ENCODE measurements at regions not wholly inside any gene's neighbourhood (a gene's known extent, or its start where the extent isn't known, plus 50 kb on each side); places are given as distances from the start of the nearest gene placed in this dataset.

DNA sequence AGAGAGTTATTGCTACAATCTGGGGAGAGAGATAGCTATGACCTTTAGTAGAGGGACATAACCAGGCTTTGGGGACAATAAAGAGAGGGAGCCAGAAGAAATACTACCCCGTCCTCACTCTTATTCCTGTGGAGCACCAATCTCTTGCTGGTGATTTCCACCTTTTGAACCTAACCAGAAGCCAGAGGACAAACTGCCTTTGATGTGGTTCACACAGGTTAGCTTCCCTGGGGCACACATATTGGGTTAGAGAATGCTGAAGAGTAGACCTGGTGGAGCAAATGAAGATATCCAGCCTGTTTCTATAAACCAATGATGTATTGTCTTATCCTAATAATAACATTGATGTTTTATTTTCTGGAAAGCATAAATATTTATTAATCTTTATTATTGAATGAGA is 399.3 kb downstream of the HTR7 start:
- no peak for DNase-seq (ENCODE audit: low read depth, low spot score)

GRCh38 chr10:90461437-90462155 is 396.2 kb downstream of the HTR7 start:
- no peak for DNase-seq (ENCODE audit: low read depth, low spot score)

DNA sequence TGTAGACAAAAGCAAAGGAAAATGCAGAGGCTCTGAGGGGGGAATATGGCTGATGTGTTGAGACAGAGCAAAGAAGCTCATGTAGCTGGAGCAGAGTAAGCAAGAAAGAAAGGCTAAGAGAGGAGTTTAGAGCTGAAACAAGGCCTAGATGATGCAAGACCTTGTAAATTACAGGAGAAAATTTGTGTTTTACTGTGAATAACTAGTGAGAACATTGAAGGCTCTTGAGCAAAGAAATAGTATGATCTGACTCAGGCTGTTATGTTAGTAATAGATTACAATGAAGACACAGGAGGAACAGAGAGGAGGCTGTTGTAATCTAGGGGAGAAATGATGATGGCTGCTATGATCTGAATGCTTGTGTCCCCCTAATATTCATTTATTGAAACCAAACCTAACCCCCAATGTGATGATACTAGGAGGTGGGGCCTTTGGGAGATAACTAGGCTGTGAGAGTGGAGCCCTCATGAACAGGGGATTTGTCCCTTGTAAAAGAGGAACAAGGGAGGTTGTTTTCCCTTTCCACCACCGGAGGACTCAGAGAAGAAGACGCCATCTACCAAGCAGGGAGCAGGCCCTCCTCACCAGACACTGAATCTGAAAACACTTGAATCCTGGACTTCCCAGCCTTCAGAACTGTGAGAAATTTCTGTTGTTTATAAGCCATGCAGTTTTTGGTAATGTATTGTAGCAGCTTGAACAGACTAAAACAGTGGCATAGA is 394.9 kb downstream of the HTR7 start:
- no peak for DNase-seq (ENCODE audit: low read depth, low spot score)

- no peak for DNase-seq (ENCODE audit: low read depth, low spot score)
Observed at GRCh38 chr10:90464329-90464728, 393.5 kb downstream of the HTR7 start.

DNA sequence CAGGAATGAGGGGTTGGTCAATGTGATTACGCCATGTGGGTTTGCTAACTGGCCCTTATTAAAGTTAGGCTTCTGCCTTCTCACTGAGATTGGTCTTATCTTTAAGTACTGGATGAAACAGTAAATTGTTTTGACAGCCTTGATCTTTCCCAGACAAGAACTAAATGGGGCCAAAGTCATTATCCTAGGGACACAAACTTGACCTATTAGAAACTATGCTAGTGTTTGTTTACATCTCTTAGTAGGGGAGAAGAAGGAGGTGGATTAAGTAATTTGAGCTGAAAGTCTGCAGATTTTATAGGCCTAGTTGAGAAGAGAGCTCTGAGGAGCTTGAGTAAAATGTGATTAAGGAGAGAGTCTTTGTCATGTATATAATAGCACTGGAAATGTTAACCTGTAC is 386.9 kb downstream of the HTR7 start:
- no peak for DNase-seq (ENCODE audit: low read depth, low spot score)

- no peak for DNase-seq (ENCODE audit: low read depth, low spot score)
Observed at GRCh38 chr10:90480466-90480865, 377.4 kb downstream of the HTR7 start.

DNA sequence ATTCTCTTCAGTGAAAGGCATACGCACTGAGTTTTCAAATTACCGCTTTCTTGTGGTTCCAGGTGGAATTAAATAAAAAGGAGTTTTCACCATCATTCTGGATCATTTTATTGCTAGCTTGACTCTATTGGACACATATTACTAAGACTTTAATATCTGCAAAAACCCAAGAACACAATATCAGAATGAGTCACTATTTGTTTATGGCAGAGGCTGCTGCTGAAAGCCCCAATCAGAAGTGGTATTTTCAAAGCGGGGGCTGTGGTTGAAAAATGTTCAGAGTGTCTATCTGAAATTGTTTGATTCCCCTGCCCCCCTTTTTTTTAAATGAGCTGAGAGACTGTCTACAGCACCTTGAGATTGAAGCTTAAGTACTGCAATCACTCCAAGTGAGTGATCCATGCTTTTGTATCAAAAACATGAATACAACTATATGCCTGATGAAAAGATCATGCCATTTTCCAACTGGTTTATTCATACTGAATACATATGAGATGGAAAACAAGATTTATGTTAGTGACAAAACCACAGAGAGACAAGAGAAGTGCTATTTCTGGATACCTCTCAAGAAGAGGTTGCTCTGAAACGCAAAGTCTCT is 376.4 kb downstream of the HTR7 start:
- no peak for DNase-seq (ENCODE audit: low read depth, low spot score)

GRCh38 chr10:90484518-90484917 is 373.3 kb downstream of the HTR7 start:
- DNase-seq (ENCODE audit: low read depth, low spot score) = peak; percentile 30

DNA sequence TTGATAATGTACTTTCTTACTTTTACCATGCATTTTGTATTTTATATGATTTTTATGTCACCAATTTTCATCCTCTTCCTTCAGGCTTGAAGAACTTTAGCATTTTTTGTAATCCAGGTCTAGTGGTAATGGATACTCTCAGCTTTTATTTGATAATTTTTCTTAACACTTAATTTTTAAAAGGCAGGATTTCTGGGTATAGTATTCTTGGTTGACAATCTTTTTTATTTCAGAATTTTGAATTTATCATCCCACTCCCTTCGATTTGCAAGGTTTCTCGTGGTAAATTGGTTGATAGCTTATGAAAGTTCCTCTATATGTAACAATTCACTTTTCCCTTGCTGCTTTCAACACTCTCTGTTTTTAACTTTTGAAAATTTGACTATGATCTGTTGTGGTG is 363.7 kb downstream of the HTR7 start:
- no peak for DNase-seq (ENCODE audit: low read depth, low spot score)

DNA sequence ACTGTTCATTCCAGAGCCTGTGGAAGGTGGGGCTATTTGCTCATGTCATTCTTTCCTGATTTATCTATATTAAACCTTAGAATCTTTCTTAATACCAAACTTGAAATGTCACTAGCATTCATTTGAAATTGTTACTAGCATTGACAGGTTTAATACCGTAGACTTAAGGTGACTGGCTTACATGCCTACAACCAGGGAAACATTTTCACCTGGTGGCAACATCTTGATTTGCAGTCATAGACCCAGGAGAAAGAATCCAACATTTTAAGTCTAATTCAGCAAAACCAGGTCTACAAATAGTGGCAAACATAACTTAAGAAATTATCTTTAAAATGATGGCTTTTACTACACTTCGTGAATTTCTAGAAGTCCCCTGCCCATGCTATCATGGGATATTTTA is 353.7 kb downstream of the HTR7 start:
- DNase-seq (ENCODE audit: low read depth, low spot score) = no peak

DNA sequence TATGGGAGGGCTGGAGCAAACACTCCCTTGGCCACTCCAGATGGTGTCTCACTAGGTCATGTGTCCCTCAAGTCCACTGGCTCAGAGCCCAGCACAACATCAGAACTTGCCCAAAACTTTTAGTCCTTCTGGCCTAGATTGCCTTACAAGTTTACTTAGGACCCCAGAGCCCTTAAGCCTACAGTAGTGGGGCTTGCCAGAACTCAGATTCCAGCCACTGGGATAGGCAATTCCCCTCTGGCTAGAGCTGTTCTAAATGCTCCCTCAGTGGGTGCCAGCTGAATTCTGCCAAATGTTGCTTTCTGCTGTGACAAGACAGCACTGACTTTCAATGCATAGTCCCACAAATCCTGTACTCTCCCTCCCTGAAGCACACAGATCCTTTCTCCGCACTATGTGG is 331.1 kb downstream of the HTR7 start:
- no peak for DNase-seq (ENCODE audit: low read depth, low spot score)

DNA sequence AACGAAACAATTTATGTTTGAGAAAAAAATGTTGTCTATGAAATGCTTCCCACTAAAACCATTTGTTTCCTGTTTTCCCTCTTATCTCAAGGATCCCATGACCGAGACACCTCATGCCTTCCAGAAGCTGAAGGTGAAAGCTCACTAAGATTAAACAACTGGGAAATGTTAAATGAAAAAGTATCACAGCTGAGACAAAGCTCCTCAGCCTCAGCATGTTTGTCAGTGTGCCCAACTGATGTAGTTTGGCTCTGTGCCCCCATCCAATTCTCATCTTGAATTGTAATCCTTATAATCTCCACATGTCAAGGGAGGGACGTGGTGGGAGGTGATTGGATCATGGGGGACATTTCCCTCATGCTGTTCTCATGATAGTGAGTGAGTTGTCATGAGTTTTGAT is 327.3 kb downstream of the HTR7 start:
- DNase-seq (ENCODE audit: low read depth, low spot score) = no peak

DNA sequence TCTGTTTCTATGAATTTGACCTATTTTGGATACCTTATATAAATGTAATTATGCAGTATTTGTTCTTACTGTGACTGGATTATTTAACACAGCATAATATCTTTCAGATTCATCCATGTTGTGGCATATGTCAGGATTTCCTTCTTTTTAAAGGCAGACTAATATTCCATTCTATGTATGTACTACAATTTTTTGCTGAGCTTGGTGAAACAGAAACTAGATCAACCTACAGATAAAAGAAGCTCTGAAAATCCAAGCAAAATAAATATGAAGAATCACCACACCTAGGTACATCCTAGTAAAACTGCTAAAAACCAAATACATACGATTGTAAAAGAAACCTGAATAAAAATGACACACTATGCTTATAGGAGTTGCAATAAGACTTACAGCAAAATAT is 300.5 kb downstream of the HTR7 start:
- DNase-seq (ENCODE audit: low read depth, low spot score) = no peak

- no peak for DNase-seq (ENCODE audit: low read depth, low spot score)
Observed at GRCh38 chr10:90560331-90560730, 297.5 kb downstream of the HTR7 start.

GRCh38 chr10:90561666-90562065 is 296.2 kb downstream of the HTR7 start:
- DNase-seq (ENCODE audit: low read depth, low spot score) = no peak

GRCh38 chr10:90571481-90572258 is 286.2 kb downstream of the HTR7 start:
- no peak for DNase-seq (ENCODE audit: low read depth, low spot score)

GRCh38 chr10:90575125-90575524 is 282.7 kb downstream of the HTR7 start:
- no peak for DNase-seq (ENCODE audit: low read depth, low spot score)

DNA sequence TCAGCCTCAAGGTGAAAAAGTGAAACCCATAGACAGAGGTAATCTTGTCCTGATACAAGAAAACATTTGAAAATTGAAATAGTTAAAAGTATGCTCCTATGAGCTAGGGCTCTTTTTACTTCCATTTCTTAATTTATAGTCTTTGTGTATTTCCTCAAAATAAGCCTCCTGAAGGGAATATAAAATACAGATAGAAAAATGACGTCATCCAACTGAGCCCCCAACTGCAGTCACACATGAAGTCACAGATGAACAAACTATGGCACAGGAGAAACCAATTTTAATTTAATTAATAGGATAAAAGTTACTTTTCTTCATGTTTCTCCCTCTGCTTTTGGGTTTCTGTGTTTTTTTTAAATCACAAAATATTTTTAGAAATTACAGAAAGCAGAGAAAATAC is 280.3 kb downstream of the HTR7 start:
- DNase-seq (ENCODE audit: low read depth, low spot score) = no peak

DNA sequence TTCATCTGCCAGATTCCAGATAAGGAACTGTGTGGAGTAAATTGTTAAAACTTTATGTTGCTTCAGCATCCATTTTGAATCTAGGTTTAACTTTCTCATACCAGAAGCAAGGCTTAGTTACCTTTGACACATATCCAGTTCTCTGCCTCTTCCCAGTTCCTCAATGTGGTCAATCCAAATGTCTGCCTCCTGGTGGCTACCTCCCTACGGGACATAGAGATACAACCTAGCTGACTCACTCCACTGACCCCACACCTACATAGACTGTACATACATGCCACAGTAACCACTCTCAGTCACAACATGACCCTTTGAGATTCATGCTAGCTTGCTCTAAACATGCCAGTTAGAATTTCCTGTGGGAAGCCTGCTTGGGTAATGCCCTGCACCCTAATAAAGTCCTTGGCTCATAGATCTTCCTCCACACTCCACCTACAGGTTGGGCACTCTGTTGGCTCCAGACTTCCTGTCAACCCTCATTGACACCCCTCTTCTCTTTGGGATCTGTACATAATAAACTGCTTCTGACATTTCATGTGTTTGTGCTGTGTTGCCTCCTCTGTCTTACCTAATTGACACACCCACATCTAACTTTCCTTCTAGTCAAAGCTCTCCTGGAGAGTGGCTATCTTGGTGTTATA is 278.1 kb downstream of the HTR7 start:
- peak; percentile 54 for DNase-seq (ENCODE audit: low read depth, low spot score)

GRCh38 chr10:90583416-90583815 is 274.4 kb downstream of the HTR7 start:
- DNase-seq (ENCODE audit: low read depth, low spot score) = no peak

DNA sequence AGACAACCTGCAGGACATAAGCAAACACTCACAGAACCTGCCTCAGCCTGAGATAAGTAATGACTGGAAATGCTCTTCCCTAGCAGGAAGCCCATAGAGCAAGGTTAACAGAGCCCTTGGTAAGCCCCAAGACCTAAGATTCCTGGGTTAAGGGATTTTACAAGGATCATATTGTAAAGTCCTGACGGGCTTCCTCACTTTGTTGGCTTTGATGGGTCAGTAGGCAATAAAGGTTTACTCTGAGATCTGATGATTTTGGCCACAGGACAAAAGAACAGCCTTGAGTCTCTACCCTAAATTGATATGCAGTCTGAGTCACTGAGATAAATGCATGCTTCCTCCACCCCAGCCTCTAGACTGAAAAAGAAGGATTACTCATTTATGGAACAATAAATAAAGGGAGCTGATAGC is 270.8 kb downstream of the HTR7 start:
- DNase-seq (ENCODE audit: low read depth, low spot score) = peak; percentile 6

DNA sequence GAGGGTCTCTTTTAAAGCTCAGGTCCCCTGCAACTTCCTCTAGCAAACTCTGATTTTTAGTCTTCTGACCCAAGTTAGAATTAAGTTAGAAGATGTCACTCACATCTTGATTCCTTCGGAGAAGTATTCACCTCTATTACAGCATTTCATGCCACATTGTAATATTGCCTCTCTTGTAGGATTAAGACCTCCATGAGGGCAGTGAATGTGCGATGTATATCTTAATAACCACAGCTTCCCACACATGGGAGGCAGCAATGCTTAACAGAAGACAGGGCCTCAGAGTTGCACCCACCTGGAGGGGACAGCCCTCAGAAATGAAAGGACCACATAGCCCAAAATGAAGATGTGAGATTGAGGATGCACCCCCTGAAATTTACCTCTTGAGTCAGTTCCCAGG is 270.3 kb downstream of the HTR7 start:
- DNase-seq (ENCODE audit: low read depth, low spot score) = no peak

All from ELF-1 (cell line).